GM12872 (cell line): ENCODE measurements at regions not wholly inside any gene's neighbourhood (a gene's known extent, or its start where the extent isn't known, plus 50 kb on each side); places are given as distances from the start of the nearest gene placed in this dataset.

Experiments
- CTCF ChIP-seq: IDR thresholded peaks from 3 replicates; pipeline ENCODE4 v1.5.1; 2011; ENCODE audit warnings: low read depth, mild to moderate bottlenecking, low read length, moderate library complexity; ENCODE audit not compliant: insufficient read depth

- no peak for TF ChIP-seq CTCF
These were observed 596.8 kb upstream of the FBXO33 start for GRCh38 chr14:40028991-40029390.

GRCh38 chr14:40025101-40025500, 592.9 kb upstream of the FBXO33 start:
- no peak for TF ChIP-seq CTCF

GRCh38 chr14:40010961-40011360, 578.7 kb upstream of the FBXO33 start:
- TF ChIP-seq CTCF, result no peak

- TF ChIP-seq CTCF, result no peak
These were observed 577.5 kb upstream of the FBXO33 start for GRCh38 chr14:40009771-40010170.

- TF ChIP-seq CTCF, result no peak
These were observed 572.8 kb upstream of the FBXO33 start for GRCh38 chr14:40004871-40005500.

- no peak for TF ChIP-seq CTCF
These were observed 571.5 kb upstream of the FBXO33 start for GRCh38 chr14:40003773-40004172.

- TF ChIP-seq CTCF, result no peak
These were observed 566.6 kb upstream of the FBXO33 start for GRCh38 chr14:39998854-39999253.
